ENCODE measurements at regions not wholly inside any gene's neighbourhood (a gene's known extent, or its start where the extent isn't known, plus 50 kb on each side); places are given as distances from the start of the nearest gene placed in this dataset.

- DNase-seq = no peak
Measured at GRCh38 chr5:159765760-159766517, 150.3 kb upstream of the ADRA1B start.

DNA sequence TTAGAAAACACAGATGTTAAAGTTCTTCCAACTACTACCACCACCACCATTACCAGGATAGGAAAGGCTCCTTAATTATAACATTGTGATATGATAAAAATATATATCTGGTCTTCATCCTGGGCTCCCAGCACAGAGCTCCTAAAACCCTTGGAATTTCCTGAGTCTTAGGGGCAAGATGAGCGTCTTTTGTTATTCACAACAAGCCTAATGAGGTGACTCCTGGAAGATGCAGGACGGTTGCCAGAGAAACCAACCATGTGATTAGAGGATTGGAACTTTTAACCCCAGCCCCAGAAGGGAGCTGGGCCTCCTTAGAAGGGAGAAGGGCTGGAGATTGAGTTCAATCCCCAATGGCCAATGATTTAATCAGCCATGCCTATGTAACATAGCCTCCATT is 148.0 kb upstream of the ADRA1B start:
- DNase-seq = no peak

- DNase-seq = no peak
Measured at GRCh38 chr5:159772698-159773061, 143.6 kb upstream of the ADRA1B start.

DNA sequence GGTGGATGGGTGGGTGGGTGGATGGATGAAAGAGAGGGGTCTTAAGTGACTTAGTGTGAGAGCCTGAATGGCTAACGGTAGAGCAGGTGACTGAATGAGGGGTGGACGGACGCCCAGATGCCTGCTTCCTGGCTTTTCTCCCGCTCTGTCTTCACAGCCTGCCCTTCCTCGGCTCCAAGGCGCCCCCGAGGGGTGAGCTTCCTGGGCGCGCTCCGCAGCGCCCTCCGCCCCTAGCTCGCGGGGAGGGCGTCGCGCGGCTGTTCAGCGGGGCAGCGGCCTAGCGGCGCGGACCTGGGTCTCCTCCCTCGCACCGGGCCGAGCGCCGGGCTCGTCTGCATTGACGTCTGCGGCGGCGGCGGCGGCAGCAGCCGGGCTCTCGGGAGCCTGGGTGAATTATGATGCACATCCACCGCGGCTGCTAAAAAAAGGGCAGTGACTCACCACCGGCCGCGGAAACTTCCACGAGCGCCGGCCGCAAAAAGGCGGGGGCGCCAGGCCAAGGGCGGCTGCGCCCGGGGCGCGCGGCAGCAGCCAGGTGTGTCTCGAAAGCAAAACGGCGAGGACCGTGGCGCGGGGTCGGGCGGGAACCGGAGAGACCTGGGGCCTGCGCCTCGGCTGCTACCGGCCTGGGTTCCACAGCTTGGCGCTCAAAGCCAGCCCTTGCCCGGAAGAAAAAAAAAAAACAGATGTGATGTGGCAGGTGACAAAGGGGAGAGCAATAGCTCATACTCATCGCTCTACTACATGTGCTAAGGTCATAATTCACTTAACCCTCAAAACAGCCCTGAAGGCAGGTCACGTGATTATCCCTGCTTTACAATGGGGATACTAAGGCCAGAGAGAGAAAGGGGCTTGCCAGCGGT is 143.0 kb upstream of the ADRA1B start:
- peak; percentile 58 for DNase-seq

- DNase-seq = no peak
Measured at GRCh38 chr5:159774476-159775031, 141.7 kb upstream of the ADRA1B start.

- DNase-seq = no peak
Measured at GRCh38 chr5:159775890-159776289, 140.4 kb upstream of the ADRA1B start.

DNA sequence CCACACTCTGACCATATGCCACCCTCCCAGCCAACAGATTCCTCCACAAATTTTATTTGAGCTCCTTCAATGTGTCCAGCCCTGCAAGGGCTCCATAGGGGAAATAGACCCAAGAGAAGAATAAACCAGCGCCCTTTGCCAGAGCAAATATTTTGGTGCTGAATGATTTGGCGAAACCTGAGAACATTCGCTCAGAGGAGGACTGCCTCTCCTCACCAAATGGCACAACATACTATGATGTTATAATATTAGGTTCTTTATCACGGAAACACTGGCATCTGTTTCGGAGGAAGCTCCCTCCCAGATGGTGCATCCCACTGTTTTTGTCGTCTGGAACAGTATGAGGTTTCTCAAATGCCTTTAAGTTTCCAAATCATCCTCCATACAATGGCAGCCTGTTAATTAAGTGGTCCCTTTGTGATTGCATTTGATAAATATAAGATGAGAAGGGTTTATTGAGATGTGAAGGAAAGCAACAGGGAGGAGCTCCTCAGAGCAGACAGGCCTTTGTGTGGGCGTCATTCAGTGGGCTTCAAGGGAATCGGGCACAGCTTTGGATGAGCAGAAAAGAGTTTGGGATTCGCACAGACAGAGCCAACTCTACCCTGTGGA is 139.1 kb upstream of the ADRA1B start:
- no peak for DNase-seq

DNA sequence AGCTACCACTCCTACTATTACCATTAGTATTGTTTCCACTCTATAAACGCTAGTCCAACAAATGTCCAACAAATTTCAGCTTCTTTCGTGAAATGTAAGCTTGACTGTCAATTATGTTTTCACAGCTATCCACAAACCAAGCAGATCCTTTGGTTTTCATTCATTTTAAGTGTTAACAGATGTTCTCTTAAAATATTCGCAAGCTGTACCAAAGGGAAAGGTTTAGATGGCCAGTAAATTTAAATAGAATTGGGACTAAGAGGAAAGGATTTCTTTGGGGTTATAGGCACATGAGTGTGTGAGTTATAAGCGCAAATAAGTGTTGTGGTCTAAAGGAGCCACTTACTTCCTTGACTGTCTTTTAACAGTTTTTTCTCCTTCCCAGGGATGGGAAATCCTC is 136.8 kb upstream of the ADRA1B start:
- DNase-seq = no peak

GRCh38 chr5:159780246-159780645 is 136.0 kb upstream of the ADRA1B start:
- DNase-seq = no peak

GRCh38 chr5:159781626-159782157 is 134.6 kb upstream of the ADRA1B start:
- no peak for DNase-seq

- no peak for DNase-seq
Measured at GRCh38 chr5:159782197-159782994, 133.9 kb upstream of the ADRA1B start.

DNA sequence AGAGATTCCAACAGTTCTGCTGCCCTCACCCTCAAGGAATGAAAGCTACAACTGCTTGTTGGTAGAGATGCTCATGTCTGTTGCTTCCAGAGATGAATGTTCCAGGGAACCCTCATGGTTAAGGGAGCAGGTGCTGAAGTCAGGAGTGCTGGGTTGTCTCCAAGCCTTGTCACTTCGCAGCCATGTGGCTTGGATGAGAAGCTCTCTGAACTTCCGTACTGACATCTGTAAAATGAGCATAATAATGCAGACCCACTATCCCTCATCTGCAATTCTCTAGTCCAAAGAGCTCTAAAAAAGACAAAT is 133.3 kb upstream of the ADRA1B start:
- no peak for DNase-seq

- DNase-seq = no peak
Measured at GRCh38 chr5:159783726-159784247, 132.5 kb upstream of the ADRA1B start.

GRCh38 chr5:159784993-159785392 is 131.3 kb upstream of the ADRA1B start:
- DNase-seq = no peak

GRCh38 chr5:159785656-159786055 is 130.6 kb upstream of the ADRA1B start:
- DNase-seq = no peak

- no peak for DNase-seq
Measured at GRCh38 chr5:159786201-159786600, 130.1 kb upstream of the ADRA1B start.

- DNase-seq = no peak
Measured at GRCh38 chr5:159786901-159787691, 129.2 kb upstream of the ADRA1B start.

GRCh38 chr5:159787837-159788236 is 128.4 kb upstream of the ADRA1B start:
- no peak for DNase-seq

GRCh38 chr5:159788835-159789331 is 127.4 kb upstream of the ADRA1B start:
- no peak for DNase-seq

- DNase-seq = no peak
Measured at GRCh38 chr5:159792180-159792579, 124.1 kb upstream of the ADRA1B start.

- no peak for DNase-seq
Measured at GRCh38 chr5:159797261-159797970, 118.9 kb upstream of the ADRA1B start.
